22Rv1 (cell line): ENCODE measurements at regions not wholly inside any gene's neighbourhood (a gene's known extent, or its start where the extent isn't known, plus 50 kb on each side); places are given as distances from the start of the nearest gene placed in this dataset.

Source experiments
- H3K27ac ChIP-seq: fragments of 450-650 bp; 2 replicates; pipeline ENCODE4 v1.5.1; 2017
- CTCF ChIP-seq: fragments of 450-650 bp; IDR thresholded peaks from 2 replicates; pipeline ENCODE4 v1.5.1; 2017; ENCODE audit warnings: mild to moderate bottlenecking
- ZFX ChIP-seq: fragments of 450-650 bp; IDR thresholded peaks from 2 replicates; pipeline ENCODE4 v1.6.1; 2017; ENCODE audit warnings: antibody characterized with exemption, borderline replicate concordance

GRCh38 chr10:62614389-62615157 is 189.9 kb upstream of the ADO start:
- TF ChIP-seq ZFX (no peak), CTCF (no peak)
- no peak overlapping the region for H3K27ac ChIP-seq

GRCh38 chr10:62616885-62617590 is 187.5 kb upstream of the ADO start:
- H3K27ac ChIP-seq, result no peak overlapping the region
- no peak for TF ChIP-seq ZFX

GRCh38 chr10:62617652-62618051 is 186.9 kb upstream of the ADO start:
- TF ChIP-seq ZFX (no peak), CTCF (no peak)
- no peak overlapping the region for H3K27ac ChIP-seq

GRCh38 chr10:62618054-62618453 is 186.5 kb upstream of the ADO start:
- TF ChIP-seq CTCF (no peak), ZFX (no peak)

GRCh38 chr10:62618576-62619412 is 185.7 kb upstream of the ADO start:
- H3K27ac ChIP-seq, result no peak overlapping the region
- TF ChIP-seq CTCF (no peak), ZFX (no peak)

More at GRCh38 chr10:62618054-62618453, 186.5 kb upstream of the ADO start:
- no peak overlapping the region for H3K27ac ChIP-seq

- TF ChIP-seq CTCF (no peak), ZFX (no peak)
- no peak overlapping the region for H3K27ac ChIP-seq
Observed at GRCh38 chr10:62619413-62619738, 185.1 kb upstream of the ADO start.

GRCh38 chr10:62620491-62620890 is 184.0 kb upstream of the ADO start:
- TF ChIP-seq ZFX (no peak), CTCF (no peak)
- no peak overlapping the region for H3K27ac ChIP-seq
